BE2C (cell line): ENCODE measurements at regions not wholly inside any gene's neighbourhood (a gene's known extent, or its start where the extent isn't known, plus 50 kb on each side); places are given as distances from the start of the nearest gene placed in this dataset.

Source experiments
- DNase-seq: peaks from one replicate; pipeline ENCODE4 v3.0.0-alpha.2; 2020
- H3K27me3 ChIP-seq: fragments of 250-450 bp; sonication (Bioruptor Pico); 2 replicates; pipeline ENCODE4 v1.5.1; 2020; ENCODE audit warnings: mild to moderate bottlenecking
- H3K36me3 ChIP-seq: fragments of 250-450 bp; sonication (Bioruptor Pico); 2 replicates; pipeline ENCODE4 v1.5.1; 2020; ENCODE audit warnings: mild to moderate bottlenecking
- H3K4me1 ChIP-seq: fragments of 250-450 bp; sonication (Bioruptor Pico); 2 replicates; pipeline ENCODE4 v1.5.1; 2020
- H3K4me3 ChIP-seq: 2 replicates; pipeline ENCODE4 v1.5.1; 2011; ENCODE audit warnings: low read depth, low read length
- H3K9me3 ChIP-seq: fragments of 250-450 bp; sonication (Bioruptor Pico); 2 replicates; pipeline ENCODE4 v1.5.1; 2020
- TF ChIP-seq, protein P1 (sequence below): IDR thresholded peaks from 2 replicates; pipeline ENCODE4 v1.5.1; 2012; ENCODE audit warnings: mild to moderate bottlenecking, low read depth, low read length

DNA sequence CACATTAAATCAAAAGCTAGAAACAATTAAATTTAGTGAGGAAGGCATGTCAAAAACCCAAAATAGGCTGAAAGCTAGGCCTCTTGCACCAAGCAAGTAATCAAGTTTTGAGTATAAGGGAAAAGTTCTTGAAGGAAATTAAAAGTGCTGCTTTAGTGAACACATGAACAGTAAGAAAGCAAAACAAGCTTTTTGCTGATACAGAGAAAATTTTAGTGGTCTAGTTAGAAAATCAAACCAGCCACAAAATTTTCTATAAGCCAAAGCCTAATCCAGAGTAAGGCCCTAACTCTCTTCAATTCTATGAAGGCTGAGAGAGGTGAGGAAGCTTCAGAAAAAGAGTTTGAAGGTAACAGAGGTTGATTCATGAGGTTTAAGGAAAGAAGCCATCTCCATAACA, 116.2 kb downstream of the CYB561 start:
- H3K4me3 ChIP-seq = no peak overlapping the region
- no peak for DNase-seq
- no peaks in the 10 kb centered on the region for H3K9me3 ChIP-seq
- H3K4me1 ChIP-seq = no peaks in the 10 kb centered on the region
- H3K36me3 ChIP-seq = peaks cover 17% of the 10 kb centered on the region
- H3K27me3 ChIP-seq = no peaks in the 10 kb centered on the region
- TF ChIP-seq, protein P1, sequence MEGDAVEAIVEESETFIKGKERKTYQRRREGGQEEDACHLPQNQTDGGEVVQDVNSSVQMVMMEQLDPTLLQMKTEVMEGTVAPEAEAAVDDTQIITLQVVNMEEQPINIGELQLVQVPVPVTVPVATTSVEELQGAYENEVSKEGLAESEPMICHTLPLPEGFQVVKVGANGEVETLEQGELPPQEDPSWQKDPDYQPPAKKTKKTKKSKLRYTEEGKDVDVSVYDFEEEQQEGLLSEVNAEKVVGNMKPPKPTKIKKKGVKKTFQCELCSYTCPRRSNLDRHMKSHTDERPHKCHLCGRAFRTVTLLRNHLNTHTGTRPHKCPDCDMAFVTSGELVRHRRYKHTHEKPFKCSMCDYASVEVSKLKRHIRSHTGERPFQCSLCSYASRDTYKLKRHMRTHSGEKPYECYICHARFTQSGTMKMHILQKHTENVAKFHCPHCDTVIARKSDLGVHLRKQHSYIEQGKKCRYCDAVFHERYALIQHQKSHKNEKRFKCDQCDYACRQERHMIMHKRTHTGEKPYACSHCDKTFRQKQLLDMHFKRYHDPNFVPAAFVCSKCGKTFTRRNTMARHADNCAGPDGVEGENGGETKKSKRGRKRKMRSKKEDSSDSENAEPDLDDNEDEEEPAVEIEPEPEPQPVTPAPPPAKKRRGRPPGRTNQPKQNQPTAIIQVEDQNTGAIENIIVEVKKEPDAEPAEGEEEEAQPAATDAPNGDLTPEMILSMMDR = no peak

DNA sequence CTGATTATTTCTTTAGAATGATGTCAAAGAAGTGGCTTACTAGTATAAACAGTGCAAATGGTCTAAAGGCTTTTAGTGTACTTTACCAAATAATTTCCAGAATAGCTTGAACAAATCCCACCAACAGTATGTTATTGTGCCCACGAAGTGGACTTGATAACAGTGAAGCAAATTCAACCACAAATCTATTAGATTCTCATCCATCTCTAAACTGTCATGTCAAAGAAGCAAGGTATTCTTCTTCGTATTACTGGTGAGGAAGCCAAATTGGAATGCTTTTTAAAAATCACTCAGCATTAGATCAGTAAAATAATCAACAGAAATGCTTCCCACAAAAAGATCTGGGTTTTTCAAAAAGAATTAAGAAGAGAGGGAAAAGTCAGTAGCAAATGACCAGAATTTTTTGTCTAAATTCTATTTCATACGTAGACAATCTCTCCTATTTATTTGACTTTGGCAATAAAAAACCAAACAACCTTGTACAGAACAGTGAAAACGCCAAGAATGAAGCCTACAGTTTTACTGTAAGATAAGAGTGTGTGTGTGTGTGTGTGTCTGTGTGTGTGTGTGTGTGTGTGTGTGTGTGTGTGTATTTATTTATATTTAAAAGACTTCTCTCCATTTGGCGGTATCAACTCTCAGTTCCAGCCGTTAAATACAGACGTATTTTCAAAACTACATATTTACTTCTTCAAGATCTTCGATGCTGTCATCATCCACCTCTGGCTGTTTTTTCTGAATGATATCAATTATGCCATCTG, 114.6 kb downstream of the CYB561 start:
- Histone ChIP-seq H3K4me1 (no peaks in the 10 kb centered on the region), H3K36me3 (peaks cover 16% of the 10 kb centered on the region), H3K27me3 (no peaks in the 10 kb centered on the region), H3K9me3 (no peaks in the 10 kb centered on the region), H3K4me3 (no peak overlapping the region)
- TF ChIP-seq, protein P1 = no peak
- no peak for DNase-seq

DNA sequence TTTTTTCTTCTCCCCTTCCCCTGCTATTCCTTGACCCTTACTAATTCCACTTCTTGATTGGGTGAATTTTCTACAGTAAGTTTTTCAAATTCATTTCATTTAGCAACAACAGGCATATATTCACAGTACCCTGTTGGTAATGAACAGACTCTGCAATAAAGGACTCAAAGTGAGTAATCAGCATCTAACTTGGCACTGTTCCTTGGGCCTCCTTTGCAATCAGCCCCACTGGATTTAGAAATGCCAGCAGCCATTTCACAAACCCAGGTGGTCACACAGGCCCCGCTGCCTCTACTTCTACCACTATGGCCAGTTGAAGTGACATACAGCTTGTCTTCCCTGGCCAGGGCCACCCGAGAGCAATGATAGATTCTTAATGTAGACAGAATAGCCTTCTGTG, 113.8 kb downstream of the CYB561 start:
- Histone ChIP-seq H3K27me3 (no peaks in the 10 kb centered on the region), H3K4me1 (no peaks in the 10 kb centered on the region), H3K36me3 (peaks cover 16% of the 10 kb centered on the region), H3K9me3 (no peaks in the 10 kb centered on the region), H3K4me3 (no peak overlapping the region)
- TF ChIP-seq, protein P1 = no peak
- no peak for DNase-seq

DNA sequence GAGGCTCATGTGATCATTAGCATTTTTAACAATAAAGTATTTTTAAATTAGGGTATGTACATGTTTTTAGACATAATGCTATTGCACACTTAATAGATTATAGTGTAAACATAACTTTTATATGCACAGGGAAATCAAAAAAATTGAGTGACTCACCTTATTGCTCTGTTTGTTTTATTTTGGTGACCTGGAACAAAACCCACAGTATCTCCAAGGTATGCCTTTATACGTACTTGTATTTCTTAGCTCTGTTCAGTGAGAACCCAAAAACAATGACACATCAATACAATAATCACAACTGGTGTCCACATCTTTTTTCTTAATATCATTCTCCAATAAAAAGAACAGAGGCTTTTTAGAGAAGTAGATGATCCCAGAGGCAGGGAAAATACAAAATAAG, 112.2 kb downstream of the CYB561 start:
- Histone ChIP-seq H3K4me1 (no peaks in the 10 kb centered on the region), H3K27me3 (no peaks in the 10 kb centered on the region), H3K9me3 (no peaks in the 10 kb centered on the region), H3K36me3 (peaks cover 18% of the 10 kb centered on the region), H3K4me3 (no peak overlapping the region)
- TF ChIP-seq, protein P1 = no peak
- DNase-seq = no peak

DNA sequence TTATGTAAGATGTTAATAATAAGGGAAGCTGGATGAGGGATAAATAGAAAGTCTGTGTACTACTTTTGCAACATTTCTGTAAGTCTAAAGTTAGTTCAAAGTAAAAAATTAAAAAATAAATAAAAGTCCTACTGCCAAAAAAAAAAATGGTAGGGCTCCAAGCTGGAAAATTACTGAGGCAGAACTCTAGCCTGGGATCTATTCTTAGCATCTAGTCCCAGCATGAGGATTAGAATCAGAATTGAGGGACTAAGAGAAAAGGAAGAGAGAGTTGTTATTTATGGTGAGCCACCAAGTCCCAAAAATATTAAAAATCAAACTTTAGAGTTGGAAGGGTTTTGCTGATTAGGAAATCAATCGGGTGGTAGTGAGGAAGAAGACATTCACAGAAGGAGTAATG, 110.3 kb downstream of the CYB561 start:
- peaks cover 30% of the 10 kb centered on the region for H3K36me3 ChIP-seq
- no peaks in the 10 kb centered on the region for H3K27me3 ChIP-seq
- H3K9me3 ChIP-seq = no peaks in the 10 kb centered on the region
- TF ChIP-seq, protein P1 = no peak
- DNase-seq = no peak
- H3K4me3 ChIP-seq = no peak overlapping the region
- H3K4me1 ChIP-seq = no peaks in the 10 kb centered on the region

DNA sequence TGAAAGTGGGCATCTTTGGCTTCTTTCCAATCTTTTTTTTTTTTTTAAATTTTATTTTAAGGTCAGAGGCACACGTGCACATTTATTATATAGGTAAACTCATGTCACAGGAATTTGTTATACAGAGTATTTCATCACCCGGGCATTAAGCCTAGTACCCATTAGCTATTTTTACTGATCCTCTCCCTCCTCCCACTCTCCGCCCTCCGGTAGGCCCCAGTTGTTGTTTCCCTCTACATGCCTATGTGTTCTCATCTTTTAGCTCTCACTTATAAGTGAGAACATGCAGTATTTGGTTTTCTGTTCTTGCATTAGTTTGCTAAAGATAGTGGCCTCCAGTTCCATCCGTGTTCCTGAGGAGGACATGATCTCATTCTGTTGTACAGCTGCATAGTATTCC, 108.5 kb downstream of the CYB561 start:
- TF ChIP-seq, protein P1 = no peak
- H3K36me3 ChIP-seq = peaks cover 40% of the 10 kb centered on the region

More for the DNA sequence above, 108.5 kb downstream of the CYB561 start:
- H3K9me3 ChIP-seq = no peaks in the 10 kb centered on the region
- H3K27me3 ChIP-seq = no peaks in the 10 kb centered on the region
- H3K4me3 ChIP-seq = no peak overlapping the region
- no peaks in the 10 kb centered on the region for H3K4me1 ChIP-seq
- no peak for DNase-seq
